HG03432 (cell line): ENCODE measurements at regions not wholly inside any gene's neighbourhood (a gene's known extent, or its start where the extent isn't known, plus 50 kb on each side); places are given as distances from the start of the nearest gene placed in this dataset.

Source experiments
- ATAC-seq: cut with Tn5 transposase; IDR thresholded peaks from one replicate; pipeline ENCODE4 v1.9.1; 2021; ENCODE audit warnings: mild to moderate bottlenecking, moderate library complexity; ENCODE audit not compliant: unreplicated experiment

DNA sequence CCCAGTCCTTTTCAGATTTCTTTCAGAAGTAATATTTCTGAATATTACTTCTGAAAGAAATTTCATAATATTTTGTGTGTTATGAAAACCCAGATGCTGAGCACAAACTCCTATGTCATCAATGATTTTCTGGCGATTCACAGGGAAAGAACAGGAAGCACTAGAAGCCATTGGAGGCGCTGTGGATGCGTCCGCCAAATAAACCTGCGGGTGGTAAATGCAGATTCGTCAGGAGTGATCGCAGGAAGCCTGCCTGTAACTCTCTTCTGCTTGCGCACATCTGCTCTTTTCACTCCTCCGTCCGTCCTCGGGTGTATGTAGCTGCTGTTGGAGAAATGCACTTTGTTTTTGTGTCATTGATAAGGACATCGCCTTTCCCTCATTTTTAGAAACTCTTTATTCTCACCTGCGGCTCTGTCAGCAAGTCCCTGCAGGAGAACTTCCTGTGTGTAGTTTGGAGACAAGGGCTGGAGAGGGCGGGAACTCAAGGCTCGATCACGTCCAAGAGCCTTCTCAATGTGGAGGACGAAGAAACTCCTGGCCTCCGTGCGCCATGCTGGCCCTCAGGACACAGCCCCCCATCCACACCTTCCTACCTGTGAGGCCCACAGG is 483.8 kb downstream of the GALR1 start:
- no peak for ATAC-seq

DNA sequence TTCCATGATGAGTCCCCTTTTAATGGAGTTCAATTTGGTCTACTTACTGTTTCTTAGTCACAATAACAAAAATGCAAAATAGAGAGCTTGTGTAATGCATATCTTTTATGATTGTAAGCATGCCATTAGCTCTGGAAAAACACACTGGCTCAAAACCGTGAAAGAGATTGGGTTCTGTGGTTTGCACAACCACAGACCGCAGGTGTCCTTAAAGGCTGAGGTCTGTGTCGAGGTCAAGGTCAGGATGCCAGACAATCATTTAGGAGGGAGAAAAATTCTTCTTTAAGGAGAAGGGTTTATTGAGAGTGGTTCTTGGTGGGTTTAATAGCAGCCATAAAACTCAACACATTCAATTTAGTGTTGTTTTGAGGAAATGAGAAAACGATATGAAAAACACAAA is 487.2 kb downstream of the GALR1 start:
- no peak for ATAC-seq

DNA sequence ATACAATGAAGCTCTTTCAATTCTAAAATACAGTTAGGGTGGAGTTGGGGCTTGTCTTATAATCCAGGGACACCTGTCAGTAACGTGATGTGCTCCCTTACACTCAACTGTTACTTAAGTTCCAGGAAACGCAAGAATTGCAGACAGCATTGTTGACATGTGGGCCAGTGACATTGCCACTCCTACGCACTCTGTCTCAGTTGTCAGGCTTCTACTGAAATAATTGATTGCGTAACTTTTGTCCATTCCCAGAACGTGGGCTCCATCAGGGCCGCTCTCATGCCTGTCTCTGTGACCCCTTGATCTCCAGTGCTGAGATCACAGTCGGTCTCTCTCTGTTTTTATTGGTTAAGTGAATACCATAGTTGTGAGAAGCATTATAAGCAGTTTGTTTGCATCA is 487.8 kb downstream of the GALR1 start:
- ATAC-seq, result no peak

DNA sequence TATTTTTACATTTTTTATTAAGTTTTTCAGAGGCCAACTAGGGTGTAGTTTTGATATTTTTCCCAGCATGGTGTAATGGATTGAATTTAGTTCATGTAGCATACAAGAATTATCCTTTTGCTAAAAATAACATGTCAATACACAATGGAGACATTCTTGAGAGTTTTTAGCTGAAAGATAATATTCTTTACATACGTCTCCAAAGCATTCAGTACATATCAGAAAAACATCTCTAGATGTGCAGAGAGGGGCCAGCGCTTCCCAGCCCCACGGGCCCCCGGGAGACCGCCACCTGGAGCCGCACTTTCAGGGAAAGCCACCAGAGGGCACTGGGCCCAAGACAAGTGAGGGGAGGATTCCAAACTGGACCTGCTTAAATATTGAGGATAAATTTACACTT is 499.4 kb downstream of the GALR1 start:
- ATAC-seq, result no peak

DNA sequence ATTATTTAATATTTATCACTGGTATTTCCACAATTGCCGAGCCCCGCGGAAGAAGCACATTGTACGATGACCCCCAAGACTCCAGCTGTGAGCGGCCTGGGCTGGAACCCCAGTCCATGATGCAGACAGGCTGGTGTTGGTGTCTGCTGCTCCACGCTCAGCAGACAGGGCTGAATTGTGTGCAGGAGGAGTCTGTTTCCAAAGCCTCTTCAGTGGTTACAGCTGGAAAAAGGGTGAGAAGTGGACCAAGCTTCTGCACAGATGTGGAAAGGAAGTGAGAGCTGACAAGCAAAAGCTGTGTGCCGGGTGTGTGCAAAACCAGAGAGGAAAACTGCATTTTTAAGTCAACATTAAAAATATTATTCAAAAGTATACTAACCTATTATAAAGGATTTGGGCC is 500.4 kb downstream of the GALR1 start:
- no peak for ATAC-seq

DNA sequence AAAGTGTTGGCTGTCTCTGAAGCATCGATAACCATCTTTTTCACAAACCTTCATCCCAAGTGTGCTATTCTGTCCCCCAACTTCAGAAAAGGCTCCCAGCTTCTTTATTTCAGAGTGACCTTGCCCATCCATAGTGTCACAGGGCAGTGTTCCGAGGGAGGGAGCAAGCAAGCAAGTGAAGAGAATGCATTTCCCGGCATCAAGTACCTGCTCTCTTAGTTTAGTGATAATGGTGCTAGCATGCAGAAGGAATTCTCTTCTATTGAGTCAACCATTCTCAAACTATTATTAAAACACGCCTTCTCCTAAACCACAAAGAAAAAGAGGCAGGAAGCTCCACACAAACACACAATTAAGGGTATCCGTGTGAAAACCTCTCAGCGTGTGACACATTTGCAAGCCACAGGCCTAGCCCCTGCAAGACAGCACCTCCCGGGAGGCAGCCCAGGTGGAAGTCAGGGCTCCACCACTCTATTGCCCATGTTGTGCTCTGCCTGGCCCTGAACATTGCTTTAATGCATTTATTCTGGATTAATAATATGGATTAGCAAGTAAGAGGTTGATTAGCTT is 504.9 kb downstream of the GALR1 start:
- no peak for ATAC-seq

DNA sequence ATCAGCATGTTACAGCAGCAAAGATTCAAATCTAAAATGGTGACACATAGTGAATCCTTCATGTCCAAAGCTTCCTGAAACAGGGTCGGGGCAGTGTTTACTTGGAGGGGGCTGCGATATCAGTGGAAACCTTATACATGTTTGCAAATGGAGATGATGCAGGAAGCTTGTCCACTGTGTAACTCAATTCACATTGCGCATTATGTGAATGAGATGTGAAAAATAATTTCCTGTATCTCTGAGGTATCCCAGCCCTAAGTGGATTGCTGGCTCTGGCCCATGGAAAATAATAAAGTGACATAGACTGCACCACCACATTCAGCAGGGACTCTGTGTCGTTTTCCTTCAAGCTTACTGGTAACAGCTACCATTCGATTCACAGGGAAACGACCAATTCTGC is 505.5 kb downstream of the GALR1 start:
- ATAC-seq, result no peak

DNA sequence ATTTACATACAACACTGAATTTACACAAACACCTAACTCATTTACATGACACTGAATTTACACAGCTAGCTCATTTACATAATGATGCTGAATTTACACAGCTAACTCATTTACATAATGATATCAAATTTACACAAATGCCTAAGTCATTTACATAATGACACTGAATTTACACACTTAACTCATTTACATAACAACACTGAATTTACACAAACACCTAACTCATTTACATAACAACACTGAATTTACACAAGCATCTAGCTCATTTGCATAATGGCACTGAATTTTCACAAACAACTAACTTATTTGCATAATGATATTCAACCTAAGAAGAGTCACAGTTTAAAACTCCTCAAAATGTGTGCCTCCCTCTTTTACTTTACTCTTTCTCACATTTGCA is 511.7 kb downstream of the GALR1 start:
- ATAC-seq, result no peak

DNA sequence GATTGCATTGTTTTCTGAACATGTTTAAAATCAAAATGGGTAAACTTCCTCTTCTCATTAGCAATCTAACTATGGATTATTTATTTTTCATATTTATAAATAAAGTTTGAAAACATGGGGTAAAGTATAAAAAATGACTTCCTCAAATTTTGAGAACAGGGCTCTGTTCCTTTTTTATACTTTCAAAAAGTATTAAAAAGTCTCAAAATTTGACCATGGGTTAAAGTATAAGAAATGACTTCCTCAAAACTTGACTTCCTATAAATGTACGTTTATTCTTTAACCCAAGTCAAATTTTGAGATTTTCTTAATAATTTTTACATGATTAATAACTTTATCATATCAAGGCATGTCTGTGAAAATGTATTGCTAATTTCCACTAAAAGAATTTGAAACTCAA is 512.4 kb downstream of the GALR1 start:
- ATAC-seq, result no peak

DNA sequence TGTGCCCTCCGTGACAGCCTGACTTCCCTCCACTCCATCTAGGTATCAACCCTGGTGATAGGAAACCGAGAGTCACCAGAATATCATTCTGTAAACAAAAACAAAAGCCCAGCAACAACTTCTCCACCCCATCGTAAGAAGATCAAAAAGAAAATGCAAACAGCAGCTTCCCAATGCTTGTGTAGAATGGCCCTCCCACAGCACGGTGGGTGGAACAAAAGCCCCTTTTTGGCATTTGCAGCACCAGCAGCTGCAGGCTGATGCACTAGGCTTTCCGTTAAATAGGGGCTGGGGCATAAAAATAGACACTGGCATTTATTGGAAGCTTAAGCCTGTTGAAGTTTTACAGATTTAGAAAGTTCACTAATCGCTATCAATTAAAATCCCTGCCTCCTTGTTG is 513.0 kb downstream of the GALR1 start:
- no peak for ATAC-seq

DNA sequence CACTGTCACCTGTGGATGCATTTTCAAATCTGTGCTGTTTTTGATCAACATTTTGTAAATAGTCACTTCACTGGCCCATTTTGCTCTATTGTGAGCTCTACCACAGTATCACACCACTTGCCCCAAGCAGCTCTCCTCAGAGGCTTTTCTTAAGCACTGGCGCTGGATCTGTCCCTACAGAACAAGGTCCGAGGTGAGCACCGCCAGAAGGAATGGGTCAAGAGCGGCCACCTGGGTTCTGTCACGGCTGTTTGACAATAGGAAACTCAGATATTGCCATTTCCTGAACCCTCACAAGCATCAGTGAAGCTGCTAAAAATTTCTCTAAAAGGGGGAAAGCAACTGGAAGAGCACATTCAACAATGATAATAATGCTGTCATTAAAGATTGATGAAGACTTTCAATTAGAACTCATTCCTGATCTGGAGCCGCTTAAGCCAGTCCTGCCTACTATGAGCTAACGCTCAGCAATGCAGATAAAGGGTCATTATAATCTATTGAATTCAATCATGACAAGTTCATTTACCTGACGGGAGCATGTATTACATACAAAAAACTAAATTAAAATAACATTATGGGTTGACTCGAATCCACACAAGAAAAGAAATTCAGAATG is 514.0 kb downstream of the GALR1 start:
- ATAC-seq, result no peak

DNA sequence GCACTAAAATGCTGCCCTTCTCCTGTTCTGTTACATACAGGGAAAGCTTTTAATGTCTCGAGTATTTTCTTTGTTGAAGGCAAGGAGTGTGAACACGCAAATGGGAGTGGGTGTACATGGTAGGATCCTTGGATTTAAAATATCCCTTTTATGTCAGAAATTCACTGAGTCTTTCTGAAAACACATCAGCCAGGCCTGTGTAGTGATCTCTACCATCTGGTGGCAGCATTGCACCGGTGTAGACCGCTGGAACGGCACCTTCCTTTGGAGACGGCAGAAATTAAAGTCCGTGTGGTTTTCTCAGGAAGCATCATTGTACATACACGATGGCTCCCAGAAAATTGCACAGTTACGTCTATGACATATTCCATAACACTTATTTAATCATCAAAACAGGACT is 515.8 kb downstream of the GALR1 start:
- no peak for ATAC-seq

DNA sequence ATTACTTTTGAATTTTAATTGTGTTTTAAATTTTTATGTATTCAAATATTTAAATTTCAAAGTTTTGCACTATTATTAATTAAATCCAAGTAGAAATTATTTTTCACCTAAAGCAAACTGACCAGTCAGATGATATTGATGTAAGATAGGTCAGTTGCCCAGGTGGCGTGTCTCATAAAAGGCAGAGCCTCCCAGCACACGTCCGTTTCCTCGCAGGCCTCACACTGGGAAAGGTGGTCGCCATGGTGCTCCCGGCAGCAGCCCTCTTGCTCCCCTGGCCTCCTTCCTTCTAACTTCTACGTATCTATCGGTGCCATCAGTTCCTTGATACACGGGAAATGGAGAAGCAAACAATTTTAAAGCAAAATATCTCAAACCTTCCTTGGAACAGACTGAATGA is 516.8 kb downstream of the GALR1 start:
- no peak for ATAC-seq

DNA sequence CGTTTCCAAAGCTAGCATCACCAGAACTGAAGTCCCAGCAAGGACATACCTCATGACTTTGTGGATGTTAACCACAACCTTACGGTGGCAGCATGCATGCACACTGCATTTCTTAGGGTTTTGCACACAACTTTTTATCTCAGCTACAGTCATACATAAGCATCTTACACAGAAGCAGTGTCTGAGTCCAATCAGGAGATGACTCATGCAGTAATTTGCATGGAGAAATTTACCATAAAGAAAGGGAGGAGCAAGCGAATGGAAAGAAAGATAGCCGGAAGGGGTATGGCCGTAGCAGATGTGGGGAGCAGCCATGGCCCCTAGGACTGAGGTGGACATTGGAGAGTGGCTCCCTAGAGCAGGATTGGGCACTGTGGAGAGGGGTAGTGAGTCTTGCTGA is 522.5 kb downstream of the GALR1 start:
- no peak for ATAC-seq

DNA sequence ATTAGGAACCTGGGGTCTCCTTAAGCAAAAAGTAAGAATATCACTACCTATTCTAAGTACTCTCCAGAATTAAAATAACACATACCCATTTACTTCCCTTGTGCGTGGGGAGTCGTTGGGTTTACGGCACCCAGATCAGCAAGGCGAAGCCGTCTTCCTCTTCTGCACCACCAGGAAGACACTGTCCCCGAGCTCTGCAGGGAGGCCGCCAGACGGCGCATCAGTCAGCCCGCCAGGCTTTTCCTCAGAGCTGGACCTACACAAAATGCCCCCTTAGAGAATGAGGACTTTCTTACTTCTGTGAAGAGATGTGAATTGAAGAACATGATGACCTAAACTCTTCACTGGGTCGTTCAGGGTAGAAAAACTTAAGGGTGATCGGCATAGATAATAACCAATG is 526.5 kb downstream of the GALR1 start:
- no peak for ATAC-seq

DNA sequence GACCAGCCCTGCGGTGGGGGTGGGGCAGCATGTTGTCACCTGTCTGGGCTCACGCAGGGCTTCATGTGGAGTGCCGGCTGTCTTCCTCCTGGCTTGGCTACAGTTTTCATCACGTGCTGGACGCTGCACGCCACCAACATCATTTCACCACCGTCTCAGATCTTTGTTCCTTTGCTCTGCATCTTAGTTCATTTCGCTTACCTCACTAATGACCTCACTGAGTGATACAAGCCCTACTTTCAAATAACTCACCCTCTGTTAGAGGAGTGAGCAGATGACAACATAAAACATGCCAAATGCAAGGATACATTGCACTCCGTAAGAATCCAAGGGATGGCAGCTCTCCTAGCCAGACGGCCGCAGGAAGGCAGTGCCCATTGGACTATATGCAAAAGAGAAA is 527.5 kb downstream of the GALR1 start:
- ATAC-seq, result no peak

DNA sequence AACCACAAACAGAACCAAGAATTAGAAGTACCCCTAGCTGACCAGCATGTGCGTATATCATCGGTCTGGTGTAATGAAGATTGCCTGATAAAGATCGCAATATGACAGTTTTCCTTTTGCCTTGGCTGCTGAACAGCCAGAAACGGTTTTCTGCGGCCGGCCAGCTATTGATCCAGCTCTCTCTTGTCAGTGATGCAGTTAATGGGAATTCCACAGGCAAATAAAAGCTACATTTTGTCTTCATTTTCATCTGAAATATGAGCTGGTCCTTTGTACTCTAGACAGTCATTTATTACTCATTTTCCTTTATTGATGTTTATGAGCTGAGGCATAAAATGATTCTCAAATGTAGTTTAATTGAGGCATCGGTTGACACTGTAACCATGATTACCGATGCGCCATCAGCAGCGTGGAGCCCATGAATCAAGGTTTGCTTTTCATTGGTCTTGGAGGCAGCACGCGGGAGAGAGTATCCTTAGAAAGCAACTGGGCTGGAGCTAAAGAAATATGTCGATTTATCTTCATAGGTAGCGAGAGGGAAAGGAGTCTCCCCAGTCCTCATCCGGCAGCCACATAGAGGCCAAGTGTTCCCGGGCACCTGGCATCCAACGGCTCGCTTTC is 535.2 kb downstream of the GALR1 start:
- ATAC-seq, result no peak

DNA sequence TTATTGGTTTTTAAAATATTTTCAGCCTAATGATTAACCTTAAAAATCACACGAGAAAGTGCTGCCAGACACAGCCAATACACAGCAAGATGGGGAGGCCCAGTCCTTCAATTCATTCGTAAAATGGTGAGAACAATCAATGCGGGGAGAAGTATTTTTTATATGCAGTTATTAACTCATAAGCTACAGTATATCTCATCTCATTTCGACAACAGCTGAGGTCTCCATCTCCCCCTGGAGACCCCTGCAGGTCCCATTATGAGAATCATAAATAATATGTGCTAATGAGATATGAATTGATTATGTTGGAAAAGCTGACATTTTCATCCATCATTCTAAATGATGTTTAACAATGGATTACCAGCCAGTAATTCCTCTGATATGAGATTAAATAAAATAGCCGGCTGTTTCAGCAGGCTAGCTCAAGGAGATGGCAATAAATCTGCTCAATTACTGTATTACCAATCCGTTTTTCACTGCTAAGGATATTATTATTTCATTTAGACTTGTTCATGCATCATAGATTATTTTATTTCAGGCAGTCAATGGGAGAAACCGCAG is 535.8 kb downstream of the GALR1 start:
- no peak for ATAC-seq

DNA sequence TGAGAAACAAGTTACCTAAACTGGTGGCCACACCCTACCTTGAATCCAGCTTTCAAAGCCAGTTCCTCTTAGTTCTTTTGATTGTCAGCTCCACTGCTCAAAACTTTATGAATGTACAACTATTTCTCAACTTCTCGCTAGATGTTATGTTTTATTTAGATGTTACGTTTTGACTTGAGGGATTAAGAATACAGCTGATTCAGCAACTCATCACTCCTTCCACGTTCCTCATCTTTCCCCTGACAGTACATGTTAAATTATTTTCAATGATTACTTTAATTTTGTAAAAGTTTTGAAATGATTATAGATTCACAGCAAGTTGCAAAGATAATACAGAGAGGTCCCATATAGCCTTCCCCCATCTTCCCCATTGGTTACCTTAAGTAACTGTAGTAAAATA is 553.4 kb downstream of the GALR1 start:
- ATAC-seq, result no peak

DNA sequence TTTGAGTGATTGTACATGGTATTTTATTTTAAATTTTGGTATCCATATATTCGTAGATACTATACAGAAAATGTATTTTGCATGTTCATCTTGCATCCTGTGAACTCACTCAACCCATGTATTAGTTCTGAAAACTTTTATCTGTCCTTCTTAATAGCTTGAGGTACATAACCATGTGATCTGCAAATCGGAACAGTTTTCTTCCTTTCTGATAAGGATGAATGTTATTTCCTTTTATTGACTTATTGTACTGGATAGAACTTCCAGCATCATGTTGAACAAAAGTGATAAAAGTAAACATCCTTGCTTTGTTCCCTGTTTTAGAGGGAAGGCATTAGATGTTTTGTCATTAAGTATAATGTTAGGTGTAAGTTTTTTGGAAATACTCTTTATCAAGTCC is 554.7 kb downstream of the GALR1 start:
- ATAC-seq, result no peak

DNA sequence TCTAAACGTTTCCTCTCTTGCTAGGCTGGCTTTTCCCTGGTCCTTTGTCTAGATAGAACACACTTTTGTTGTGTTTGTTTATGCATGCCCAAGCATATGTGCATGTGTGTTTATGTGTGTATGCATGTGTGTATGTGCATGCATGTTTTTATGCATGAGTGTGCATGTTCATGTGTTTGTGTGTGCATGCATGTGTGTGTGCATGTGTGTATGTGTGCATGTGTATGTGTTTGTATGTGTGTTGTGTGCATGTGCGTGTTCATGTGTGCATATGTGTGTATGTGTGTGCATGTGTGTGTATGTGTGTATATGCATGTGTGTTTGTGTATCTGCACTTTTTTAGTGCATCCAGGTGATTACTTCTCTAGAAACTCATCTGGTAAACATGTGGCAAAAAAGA is 558.0 kb downstream of the GALR1 start:
- ATAC-seq, result no peak

DNA sequence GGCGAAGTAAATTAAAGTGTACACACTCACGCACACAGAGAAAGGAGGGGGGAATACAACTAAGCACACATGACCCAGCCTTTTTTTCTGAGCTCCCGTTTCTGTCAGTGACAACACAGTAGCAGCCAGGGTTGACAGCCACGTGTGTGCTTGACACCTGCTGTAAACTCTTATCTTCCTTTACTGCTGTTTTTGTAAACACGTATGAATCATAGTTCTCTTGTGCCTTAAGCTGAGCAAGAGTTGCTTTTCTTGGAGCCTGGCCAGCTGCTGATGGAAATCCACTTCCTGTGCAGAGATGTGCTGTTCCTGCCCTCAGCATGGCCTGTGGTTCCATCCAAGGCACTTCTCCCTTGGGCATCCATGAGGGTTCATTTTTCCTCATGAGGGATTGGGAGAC is 561.9 kb downstream of the GALR1 start:
- ATAC-seq, result no peak
